ENCODE measurements at regions not wholly inside any gene's neighbourhood (a gene's known extent, or its start where the extent isn't known, plus 50 kb on each side); places are given as distances from the start of the nearest gene placed in this dataset.

DNA sequence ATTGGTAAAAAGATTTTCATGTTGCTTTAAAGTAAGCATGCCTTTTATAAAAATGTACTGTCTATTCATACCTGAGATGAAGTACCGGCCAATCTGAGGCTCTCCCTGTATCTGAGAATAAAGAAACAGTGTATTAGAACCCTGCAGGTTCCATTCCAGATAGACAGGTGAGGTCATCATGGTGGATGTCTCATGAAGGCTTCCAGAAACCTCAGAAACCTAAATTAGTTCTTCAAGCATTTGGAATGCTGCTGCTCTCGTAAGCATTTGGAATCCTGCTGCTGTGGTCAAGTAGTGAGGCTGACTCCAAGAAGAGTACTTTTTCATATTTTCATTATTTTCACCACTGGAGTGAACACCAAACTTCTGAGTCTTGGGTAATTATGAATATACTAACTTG lies 642.3 kb downstream of the MAFB start:
- Mint-ChIP-seq H3K27ac (no peak overlapping the region), H3K9me3 (no peaks in the 10 kb centered on the region), H3K4me3 (no peak overlapping the region), H3K4me1 (no peaks in the 10 kb centered on the region), H3K36me3 (no peaks in the 10 kb centered on the region), H3K27me3 (ENCODE audit: low read depth) (no peaks in the 10 kb centered on the region)
- TF ChIP-seq, protein P1, sequence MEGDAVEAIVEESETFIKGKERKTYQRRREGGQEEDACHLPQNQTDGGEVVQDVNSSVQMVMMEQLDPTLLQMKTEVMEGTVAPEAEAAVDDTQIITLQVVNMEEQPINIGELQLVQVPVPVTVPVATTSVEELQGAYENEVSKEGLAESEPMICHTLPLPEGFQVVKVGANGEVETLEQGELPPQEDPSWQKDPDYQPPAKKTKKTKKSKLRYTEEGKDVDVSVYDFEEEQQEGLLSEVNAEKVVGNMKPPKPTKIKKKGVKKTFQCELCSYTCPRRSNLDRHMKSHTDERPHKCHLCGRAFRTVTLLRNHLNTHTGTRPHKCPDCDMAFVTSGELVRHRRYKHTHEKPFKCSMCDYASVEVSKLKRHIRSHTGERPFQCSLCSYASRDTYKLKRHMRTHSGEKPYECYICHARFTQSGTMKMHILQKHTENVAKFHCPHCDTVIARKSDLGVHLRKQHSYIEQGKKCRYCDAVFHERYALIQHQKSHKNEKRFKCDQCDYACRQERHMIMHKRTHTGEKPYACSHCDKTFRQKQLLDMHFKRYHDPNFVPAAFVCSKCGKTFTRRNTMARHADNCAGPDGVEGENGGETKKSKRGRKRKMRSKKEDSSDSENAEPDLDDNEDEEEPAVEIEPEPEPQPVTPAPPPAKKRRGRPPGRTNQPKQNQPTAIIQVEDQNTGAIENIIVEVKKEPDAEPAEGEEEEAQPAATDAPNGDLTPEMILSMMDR (IDR thresholded peaks at IDR 0.05; ENCODE audit: unreplicated experiment), result no peak
- DNase-seq (ENCODE audit: low spot score in 2 of 2, unreplicated experiment in 2 of 2), result no peak

DNA sequence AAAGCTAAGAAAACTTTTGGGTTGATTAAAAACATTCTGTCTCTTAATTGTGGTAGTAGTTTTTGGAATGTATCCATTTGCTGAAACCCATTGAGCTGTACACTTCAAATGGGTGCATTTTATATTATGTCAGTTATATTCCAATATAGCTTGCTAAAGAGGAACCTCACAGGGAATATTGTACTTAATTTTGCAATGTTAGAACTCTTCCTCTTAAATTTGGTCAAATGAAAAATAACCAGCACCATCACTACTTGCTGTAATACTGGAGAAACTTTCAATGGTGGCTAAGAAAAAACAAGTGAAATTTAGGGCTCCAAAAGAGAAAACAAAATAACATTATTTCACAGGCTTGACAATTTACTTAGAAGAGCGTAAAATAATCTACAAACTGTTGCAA lies 651.5 kb downstream of the MAFB start:
- Mint-ChIP-seq H3K4me1 (no peaks in the 10 kb centered on the region), H3K27me3 (ENCODE audit: low read depth) (no peaks in the 10 kb centered on the region), H3K27ac (no peak overlapping the region), H3K9me3 (no peaks in the 10 kb centered on the region), H3K36me3 (no peaks in the 10 kb centered on the region), H3K4me3 (no peak overlapping the region)
- TF ChIP-seq, protein P1 (IDR thresholded peaks at IDR 0.05; ENCODE audit: unreplicated experiment), result no peak
- DNase-seq (ENCODE audit: low spot score in 2 of 2, unreplicated experiment in 2 of 2), result no peak

DNA sequence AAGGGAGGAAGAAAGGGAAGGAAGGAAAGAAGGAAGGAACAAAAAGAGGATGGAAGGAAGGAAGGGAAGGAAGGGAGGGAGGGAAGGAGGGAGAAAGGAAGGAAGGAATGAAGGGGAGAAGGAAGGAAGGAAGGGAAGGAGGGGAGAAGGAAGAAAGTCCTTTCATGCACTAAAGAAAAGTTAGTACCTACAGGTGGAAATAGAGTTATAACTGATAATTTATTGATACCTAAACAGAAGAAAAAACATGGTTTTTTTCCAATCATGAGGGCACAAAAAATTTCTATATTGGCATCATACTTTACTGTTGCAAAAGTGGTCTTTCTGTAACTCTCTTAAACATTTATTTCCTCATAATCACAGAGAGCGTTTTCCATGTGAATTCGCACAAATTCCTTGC lies 659.4 kb downstream of the MAFB start:
- Mint-ChIP-seq H3K4me3 (no peak overlapping the region), H3K9me3 (peaks cover 4% of the 10 kb centered on the region), H3K27ac (no peak overlapping the region), H3K36me3 (no peaks in the 10 kb centered on the region), H3K27me3 (ENCODE audit: low read depth) (peaks cover 2% of the 10 kb centered on the region), H3K4me1 (no peaks in the 10 kb centered on the region)
- TF ChIP-seq, protein P1 (IDR thresholded peaks at IDR 0.05; ENCODE audit: unreplicated experiment), result no peak
- DNase-seq (ENCODE audit: low spot score in 2 of 2, unreplicated experiment in 2 of 2), result no peak

DNA sequence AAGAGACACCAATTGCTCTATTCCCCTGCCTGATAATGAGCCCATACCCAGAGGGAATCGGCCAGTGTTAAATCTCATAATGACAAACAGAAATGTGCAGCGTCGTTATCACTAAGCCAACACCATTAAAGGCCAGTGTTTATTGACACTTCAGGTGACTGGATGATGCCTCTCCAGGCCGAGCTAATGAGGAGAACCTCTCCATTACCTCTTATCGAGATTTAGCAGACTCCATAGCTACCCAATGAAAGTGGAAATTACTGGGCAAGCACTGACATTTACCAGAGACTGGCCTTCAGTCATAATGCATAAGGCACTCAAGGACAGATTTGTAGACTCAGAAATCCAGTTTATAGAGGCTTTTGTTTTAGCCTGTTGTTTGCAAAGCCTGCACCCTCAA lies 669.5 kb downstream of the MAFB start:
- H3K27me3 Mint-ChIP-seq (ENCODE audit: low read depth), result no peaks in the 10 kb centered on the region
- no peaks in the 10 kb centered on the region for H3K4me1 Mint-ChIP-seq
- TF ChIP-seq, protein P1 (IDR thresholded peaks at IDR 0.05; ENCODE audit: unreplicated experiment), result no peak
- H3K4me3 Mint-ChIP-seq, result no peak overlapping the region
- H3K9me3 Mint-ChIP-seq, result peaks cover 6% of the 10 kb centered on the region
- H3K36me3 Mint-ChIP-seq, result no peaks in the 10 kb centered on the region
- H3K27ac Mint-ChIP-seq, result no peak overlapping the region
- DNase-seq (ENCODE audit: low spot score in 2 of 2, unreplicated experiment in 2 of 2), result no peak

DNA sequence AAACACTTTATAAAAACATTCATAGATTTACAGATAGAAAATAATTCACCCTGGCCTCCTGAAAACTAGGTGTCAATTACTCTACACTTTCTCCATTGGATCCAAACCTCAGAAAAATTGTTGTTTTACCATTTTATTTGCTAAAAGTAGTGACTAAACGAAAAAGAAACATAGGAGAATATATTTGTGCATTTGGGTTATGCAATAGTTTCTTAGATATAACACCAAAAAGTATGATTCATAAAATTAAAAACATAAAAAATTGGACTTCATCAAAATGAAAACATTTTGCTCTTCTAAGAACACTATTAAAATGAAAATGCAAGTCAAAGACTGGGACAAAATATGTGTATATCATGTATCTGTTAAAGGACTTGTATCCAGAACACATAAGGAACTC lies 671.3 kb downstream of the MAFB start:
- no peak overlapping the region for H3K4me3 Mint-ChIP-seq
- H3K27me3 Mint-ChIP-seq (ENCODE audit: low read depth), result peaks cover under 1% of the 10 kb centered on the region
- no peak overlapping the region for H3K27ac Mint-ChIP-seq
- H3K9me3 Mint-ChIP-seq, result peaks cover 8% of the 10 kb centered on the region
- DNase-seq (ENCODE audit: low spot score in 2 of 2, unreplicated experiment in 2 of 2), result no peak
- H3K4me1 Mint-ChIP-seq, result no peaks in the 10 kb centered on the region
- TF ChIP-seq, protein P1 (IDR thresholded peaks at IDR 0.05; ENCODE audit: unreplicated experiment), result no peak
- H3K36me3 Mint-ChIP-seq, result no peaks in the 10 kb centered on the region

DNA sequence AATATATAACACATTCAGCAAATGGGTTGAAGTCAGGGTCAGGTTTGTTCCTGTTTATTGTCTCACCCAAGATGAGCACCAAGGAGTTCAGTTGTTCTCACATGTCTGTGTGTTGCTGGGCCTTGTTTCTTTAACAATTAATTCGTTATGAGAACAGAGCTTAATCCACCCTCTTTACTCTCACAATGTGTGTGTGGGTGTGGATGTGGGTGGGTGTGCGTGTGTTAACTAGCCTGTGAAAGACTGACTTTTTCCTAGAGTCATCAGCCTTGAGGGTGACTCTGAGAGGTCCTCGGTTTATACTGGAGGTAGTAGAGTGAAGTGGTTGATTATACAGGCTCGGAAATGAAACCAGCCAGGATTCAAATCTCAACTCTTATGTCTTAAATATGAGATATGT lies 672.1 kb downstream of the MAFB start:
- Mint-ChIP-seq H3K27me3 (ENCODE audit: low read depth) (peaks cover 3% of the 10 kb centered on the region), H3K9me3 (peaks cover 12% of the 10 kb centered on the region), H3K27ac (no peak overlapping the region), H3K4me3 (no peak overlapping the region), H3K36me3 (no peaks in the 10 kb centered on the region), H3K4me1 (no peaks in the 10 kb centered on the region)
- no peak for DNase-seq (ENCODE audit: low spot score in 2 of 2, unreplicated experiment in 2 of 2)
- TF ChIP-seq, protein P1 (IDR thresholded peaks at IDR 0.05; ENCODE audit: unreplicated experiment), result no peak

All from mesothelial cell of epicardium (in vitro differentiated cells).